HL-60 (cell line): ENCODE measurements at regions not wholly inside any gene's neighbourhood (a gene's known extent, or its start where the extent isn't known, plus 50 kb on each side); places are given as distances from the start of the nearest gene placed in this dataset.

Source experiments
- DNase-seq, 2 experiments: peaks; one replicate each; pipeline ENCODE4 v3.0.0-alpha.2; 2010 to 2020; ENCODE audit warnings: low read depth in 1 of 2, low spot score in 1 of 2
- H3K27ac ChIP-seq: fragments of 250-450 bp; sonication (Bioruptor Pico); replicated peaks from 2 replicates; pipeline ENCODE4 v1.5.1; 2020; ENCODE audit warnings: mild to moderate bottlenecking, moderate library complexity
- H3K27me3 ChIP-seq: fragments of 250-450 bp; sonication (Bioruptor Pico); 2 replicates; pipeline ENCODE4 v1.5.1; 2021; ENCODE audit warnings: mild to moderate bottlenecking, moderate library complexity; ENCODE audit not compliant: insufficient read depth, poor library complexity, severe bottlenecking
- H3K4me3 ChIP-seq: replicated peaks from 2 replicates; pipeline ENCODE4 v1.5.1; 2011; ENCODE audit warnings: mild to moderate bottlenecking, control low read depth, low read length; ENCODE audit not compliant: insufficient read depth
- CTCF ChIP-seq: IDR thresholded peaks from one replicate; pipeline ENCODE4 v1.5.1; 2011; ENCODE audit warnings: low read length, control low read depth, inconsistent platforms; ENCODE audit not compliant: insufficient read depth
- GABPA ChIP-seq: IDR thresholded peaks from 2 replicates; pipeline ENCODE4 v1.6.1; 2012; ENCODE audit warnings: low read depth
- POLR2AphosphoS5 ChIP-seq: IDR thresholded peaks from 2 replicates; pipeline ENCODE4 v1.6.1; 2012; ENCODE audit warnings: low read depth
- SPI1 ChIP-seq: IDR thresholded peaks from 2 replicates; pipeline ENCODE4 v1.6.1; 2012; ENCODE audit warnings: low read depth, mild to moderate bottlenecking, borderline replicate concordance
- TF ChIP-seq, protein P1 (sequence below): IDR thresholded peaks from 2 replicates; pipeline ENCODE4 v1.6.1; 2012; ENCODE audit warnings: low read depth; ENCODE audit not compliant: insufficient replicate concordance

- DNase-seq = no peak
- Histone ChIP-seq H3K27me3 (no peaks in the 10 kb centered on the region), H3K4me3 (no peak overlapping the region), H3K27ac (no peak overlapping the region)
- TF ChIP-seq POLR2AphosphoS5 = no peak
- TF ChIP-seq CTCF = no peak
- TF ChIP-seq, protein P1, sequence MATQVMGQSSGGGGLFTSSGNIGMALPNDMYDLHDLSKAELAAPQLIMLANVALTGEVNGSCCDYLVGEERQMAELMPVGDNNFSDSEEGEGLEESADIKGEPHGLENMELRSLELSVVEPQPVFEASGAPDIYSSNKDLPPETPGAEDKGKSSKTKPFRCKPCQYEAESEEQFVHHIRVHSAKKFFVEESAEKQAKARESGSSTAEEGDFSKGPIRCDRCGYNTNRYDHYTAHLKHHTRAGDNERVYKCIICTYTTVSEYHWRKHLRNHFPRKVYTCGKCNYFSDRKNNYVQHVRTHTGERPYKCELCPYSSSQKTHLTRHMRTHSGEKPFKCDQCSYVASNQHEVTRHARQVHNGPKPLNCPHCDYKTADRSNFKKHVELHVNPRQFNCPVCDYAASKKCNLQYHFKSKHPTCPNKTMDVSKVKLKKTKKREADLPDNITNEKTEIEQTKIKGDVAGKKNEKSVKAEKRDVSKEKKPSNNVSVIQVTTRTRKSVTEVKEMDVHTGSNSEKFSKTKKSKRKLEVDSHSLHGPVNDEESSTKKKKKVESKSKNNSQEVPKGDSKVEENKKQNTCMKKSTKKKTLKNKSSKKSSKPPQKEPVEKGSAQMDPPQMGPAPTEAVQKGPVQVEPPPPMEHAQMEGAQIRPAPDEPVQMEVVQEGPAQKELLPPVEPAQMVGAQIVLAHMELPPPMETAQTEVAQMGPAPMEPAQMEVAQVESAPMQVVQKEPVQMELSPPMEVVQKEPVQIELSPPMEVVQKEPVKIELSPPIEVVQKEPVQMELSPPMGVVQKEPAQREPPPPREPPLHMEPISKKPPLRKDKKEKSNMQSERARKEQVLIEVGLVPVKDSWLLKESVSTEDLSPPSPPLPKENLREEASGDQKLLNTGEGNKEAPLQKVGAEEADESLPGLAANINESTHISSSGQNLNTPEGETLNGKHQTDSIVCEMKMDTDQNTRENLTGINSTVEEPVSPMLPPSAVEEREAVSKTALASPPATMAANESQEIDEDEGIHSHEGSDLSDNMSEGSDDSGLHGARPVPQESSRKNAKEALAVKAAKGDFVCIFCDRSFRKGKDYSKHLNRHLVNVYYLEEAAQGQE = no peak
- TF ChIP-seq SPI1 = no peak
- no peak for TF ChIP-seq GABPA
These were observed 122.9 kb upstream of the DDX18 start for GRCh38 chr2:117691595-117691994.

GRCh38 chr2:117692001-117692763, 122.3 kb upstream of the DDX18 start:
- DNase-seq = no peak
- no peak overlapping the region for H3K4me3 ChIP-seq

DNA sequence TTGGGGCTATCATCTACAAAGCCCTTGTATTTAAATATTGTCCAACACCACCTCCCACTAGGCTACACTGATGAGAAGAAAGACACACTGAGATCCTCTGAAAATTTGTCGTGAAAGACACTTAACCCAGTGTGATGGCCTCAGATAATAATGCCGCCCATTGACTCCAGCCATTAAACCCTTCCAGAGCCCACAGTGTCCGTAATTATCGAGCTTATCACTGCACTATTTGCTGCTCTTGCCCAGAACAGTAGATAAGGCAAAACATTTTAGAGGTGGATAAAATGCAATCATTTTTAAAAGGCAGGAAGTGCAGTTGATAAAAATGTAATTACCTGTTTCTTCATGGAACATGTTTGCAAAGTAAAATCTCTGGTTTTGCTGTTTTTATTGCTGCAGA, 121.3 kb upstream of the DDX18 start:
- no peak for TF ChIP-seq GABPA
- TF ChIP-seq CTCF = no peak
- no peak for TF ChIP-seq POLR2AphosphoS5
- no peak for TF ChIP-seq SPI1
- H3K27me3 ChIP-seq = no peaks in the 10 kb centered on the region
- H3K27ac ChIP-seq = no peak overlapping the region
- DNase-seq = no peak
- no peak overlapping the region for H3K4me3 ChIP-seq

More at GRCh38 chr2:117692001-117692763, 122.3 kb upstream of the DDX18 start:
- Histone ChIP-seq H3K27me3 (no peaks in the 10 kb centered on the region), H3K27ac (no peak overlapping the region)
- TF ChIP-seq, protein P1 = no peak
- no peak for TF ChIP-seq POLR2AphosphoS5
- no peak for TF ChIP-seq SPI1
- no peak for TF ChIP-seq CTCF
- TF ChIP-seq GABPA = no peak

DNA sequence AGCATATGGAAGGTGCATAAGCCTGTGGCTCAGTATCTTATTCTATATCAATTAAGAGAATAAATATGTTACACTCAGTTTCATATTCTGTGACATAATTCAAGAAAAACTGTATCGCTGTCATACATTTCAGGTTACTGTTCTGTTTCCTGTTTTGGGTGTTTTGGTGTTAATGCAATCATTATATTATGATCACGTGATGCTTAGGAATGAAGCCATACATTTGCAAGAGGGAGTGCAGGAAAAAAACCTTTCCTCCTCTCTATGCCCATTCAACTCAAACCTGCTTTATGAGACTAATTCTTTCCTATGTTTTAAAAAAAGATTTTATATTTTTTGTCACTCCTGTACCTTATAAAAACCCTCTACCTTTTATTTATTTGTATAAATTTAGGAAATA, 120.8 kb upstream of the DDX18 start:
- no peaks in the 10 kb centered on the region for H3K27me3 ChIP-seq
- no peak overlapping the region for H3K27ac ChIP-seq
- H3K4me3 ChIP-seq = no peak overlapping the region
- TF ChIP-seq POLR2AphosphoS5 (no peak), SPI1 (no peak), CTCF (no peak), GABPA (no peak)
- TF ChIP-seq, protein P1 = no peak
- DNase-seq = no peak
